BJ (cell line): ENCODE measurements at regions not wholly inside any gene's neighbourhood (a gene's known extent, or its start where the extent isn't known, plus 50 kb on each side); places are given as distances from the start of the nearest gene placed in this dataset.

Experiments used
- CTCF ChIA-PET: fragments of 350-600 bp; formaldehyde crosslinking; extraction: SDS; loops from one replicate; lab custom pipeline; 2021; ENCODE audit warnings: antibody characterized with exemption, inconsistent platforms; lab: Yijun Ruan, JAX
- POLR2A ChIA-PET: fragments of 300-600 bp; sonication (Branson Sonifier 250); formaldehyde crosslinking; extraction: SDS; loops from one replicate; lab custom pipeline; 2021; ENCODE audit warnings: antibody characterized with exemption; lab: Charles Lee
- DNase-seq: peaks from one replicate; pipeline ENCODE4 v3.0.0-alpha.2; 2011; ENCODE audit warnings: low read depth
- H3K27me3 ChIP-seq: 2 replicates; pipeline ENCODE4 v1.6.0; 2011; ENCODE audit warnings: low read length; ENCODE audit not compliant: control insufficient read depth, insufficient read depth
- H3K36me3 ChIP-seq: 2 replicates; pipeline ENCODE4 v1.5.1; 2011; ENCODE audit warnings: low read length; ENCODE audit not compliant: control insufficient read depth, insufficient read depth
- H3K4me3 ChIP-seq: 2 replicates; pipeline ENCODE4 v1.5.1; 2011; ENCODE audit warnings: low read depth, mild to moderate bottlenecking, control low read depth, low read length
- CTCF ChIP-seq: IDR thresholded peaks from 2 replicates; pipeline ENCODE4 v1.5.1; 2011; ENCODE audit warnings: low read depth, mild to moderate bottlenecking, control low read depth, inconsistent platforms, low read length, moderate library complexity; ENCODE audit not compliant: insufficient read depth

- Histone ChIP-seq H3K36me3 (no peaks in the 10 kb centered on the region), H3K4me3 (no peak overlapping the region), H3K27me3 (no peaks in the 10 kb centered on the region)
- DNase-seq = no peak
- ChIA-PET POLR2A (no interaction called here), CTCF (no interaction called here)
- TF ChIP-seq CTCF = no peak
Measured at GRCh38 chr1:191533254-191533653, 625.0 kb upstream of the RGS18 start.

GRCh38 chr1:191536791-191537429, 621.4 kb upstream of the RGS18 start:
- TF ChIP-seq CTCF = no peak
- DNase-seq = no peak
- CTCF ChIA-PET = no interaction called here
- H3K36me3 ChIP-seq = no peaks in the 10 kb centered on the region
- no peak overlapping the region for H3K4me3 ChIP-seq
- POLR2A ChIA-PET = no interaction called here
- no peaks in the 10 kb centered on the region for H3K27me3 ChIP-seq

GRCh38 chr1:191541758-191542157, 616.5 kb upstream of the RGS18 start:
- POLR2A ChIA-PET = no interaction called here

GRCh38 chr1:191542444-191542843, 615.8 kb upstream of the RGS18 start:
- H3K4me3 ChIP-seq = no peak overlapping the region
- CTCF ChIA-PET = no interaction called here
- DNase-seq = no peak
- no peaks in the 10 kb centered on the region for H3K27me3 ChIP-seq
- POLR2A ChIA-PET = no interaction called here
- no peaks in the 10 kb centered on the region for H3K36me3 ChIP-seq
- no peak for TF ChIP-seq CTCF

More at GRCh38 chr1:191541758-191542157, 616.5 kb upstream of the RGS18 start:
- CTCF ChIA-PET = no interaction called here
- Histone ChIP-seq H3K36me3 (no peaks in the 10 kb centered on the region), H3K4me3 (no peak overlapping the region), H3K27me3 (no peaks in the 10 kb centered on the region)
- DNase-seq = no peak
- no peak for TF ChIP-seq CTCF

GRCh38 chr1:191546803-191547202, 611.5 kb upstream of the RGS18 start:
- POLR2A ChIA-PET = no interaction called here

More at GRCh38 chr1:191546803-191547202, 611.5 kb upstream of the RGS18 start:
- CTCF ChIA-PET = interaction anchor here (0.7 kb wide), 1 partner anchor 29 kb away, joined by 3 read pairs; no protein-coding TSS in a partner anchor
- no peak for DNase-seq
- Histone ChIP-seq H3K27me3 (no peaks in the 10 kb centered on the region), H3K36me3 (no peaks in the 10 kb centered on the region), H3K4me3 (no peak overlapping the region)
- TF ChIP-seq CTCF = no peak
